GM18499 (cell line): ENCODE measurements at regions not wholly inside any gene's neighbourhood (a gene's known extent, or its start where the extent isn't known, plus 50 kb on each side); places are given as distances from the start of the nearest gene placed in this dataset.

ENCODE experiments used
- ATAC-seq: cut with Tn5 transposase; IDR thresholded peaks from one replicate; pipeline ENCODE4 v1.9.1; 2021; ENCODE audit warnings: moderate number of reproducible peaks; ENCODE audit not compliant: insufficient read depth, unreplicated experiment

DNA sequence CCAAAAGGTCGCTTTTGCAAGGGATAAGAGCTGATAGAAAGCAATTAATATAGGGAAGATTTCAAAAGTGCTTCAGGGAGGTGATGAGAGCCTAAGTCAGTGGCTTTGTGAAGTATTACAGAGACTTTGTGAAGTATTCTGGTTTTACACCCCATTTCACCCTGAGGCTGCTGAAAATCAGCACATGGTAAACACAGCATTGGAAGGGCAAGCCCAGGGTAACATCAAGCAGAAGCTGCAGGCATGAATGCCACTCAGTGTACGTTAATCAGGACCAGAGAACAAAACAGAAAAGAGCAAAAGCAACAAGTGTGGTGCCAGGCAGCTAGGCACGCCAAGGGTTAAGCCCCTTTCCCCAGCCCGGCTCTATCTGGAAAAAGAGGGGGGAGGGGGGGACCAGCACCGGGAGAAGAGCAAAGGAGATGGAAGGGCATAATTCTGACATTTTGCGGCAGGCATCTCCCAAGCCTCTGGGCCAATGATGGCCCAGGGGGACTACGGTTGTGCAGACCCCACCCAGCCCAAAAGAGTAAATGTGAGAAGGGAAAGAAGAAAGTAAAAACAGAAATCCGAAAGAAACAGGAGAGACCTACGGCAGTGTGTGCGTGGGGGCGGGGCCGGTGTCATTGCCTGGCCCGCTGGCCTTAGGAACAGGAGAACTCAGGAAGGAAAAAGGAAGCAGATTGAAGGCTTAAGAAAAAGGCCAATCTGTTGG, 58.9 kb downstream of the DHRS2 start:
- no peak for ATAC-seq

DNA sequence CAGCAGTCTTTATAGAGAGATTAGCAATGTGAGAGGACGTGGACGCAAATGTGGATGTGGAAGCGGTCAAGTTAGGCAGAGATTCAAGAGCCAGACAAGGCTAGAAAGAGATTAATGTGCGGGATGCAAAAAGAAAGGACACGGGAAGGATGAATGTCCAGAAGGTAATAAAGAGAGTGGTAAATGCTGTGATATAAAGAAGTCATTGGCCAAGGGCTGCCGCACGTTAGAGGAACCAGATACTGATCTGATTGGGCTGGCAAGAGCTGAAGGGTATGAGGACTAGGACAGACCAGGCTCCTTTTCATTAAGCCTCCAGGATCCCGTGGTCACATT, 59.5 kb downstream of the DHRS2 start:
- ATAC-seq, result no peak

DNA sequence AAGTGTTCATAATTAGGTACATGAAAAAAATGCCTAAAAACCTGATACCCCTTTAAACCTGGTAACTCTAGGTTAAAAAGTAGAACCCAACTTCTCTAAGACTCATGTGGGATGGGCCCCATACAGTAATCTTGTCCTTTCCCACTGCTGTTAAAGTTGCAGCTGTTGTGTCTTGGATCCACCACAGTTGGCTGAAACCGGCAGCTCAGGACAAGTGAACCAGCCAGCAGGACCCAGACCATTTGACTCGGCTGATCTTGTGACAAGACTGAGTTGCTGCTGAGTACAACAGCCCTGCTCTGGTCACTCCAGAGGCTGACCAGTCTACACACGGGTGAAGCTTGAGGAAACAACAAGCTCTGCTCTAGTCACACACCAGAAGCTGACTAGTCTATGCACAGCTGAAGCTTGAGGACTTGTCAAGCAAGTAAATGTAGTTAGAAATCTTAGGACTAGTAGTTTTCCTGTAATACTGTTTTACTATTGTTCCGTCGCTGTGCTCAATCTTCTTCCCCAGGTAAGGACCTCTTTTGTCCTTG, 60.6 kb downstream of the DHRS2 start:
- no peak for ATAC-seq

DNA sequence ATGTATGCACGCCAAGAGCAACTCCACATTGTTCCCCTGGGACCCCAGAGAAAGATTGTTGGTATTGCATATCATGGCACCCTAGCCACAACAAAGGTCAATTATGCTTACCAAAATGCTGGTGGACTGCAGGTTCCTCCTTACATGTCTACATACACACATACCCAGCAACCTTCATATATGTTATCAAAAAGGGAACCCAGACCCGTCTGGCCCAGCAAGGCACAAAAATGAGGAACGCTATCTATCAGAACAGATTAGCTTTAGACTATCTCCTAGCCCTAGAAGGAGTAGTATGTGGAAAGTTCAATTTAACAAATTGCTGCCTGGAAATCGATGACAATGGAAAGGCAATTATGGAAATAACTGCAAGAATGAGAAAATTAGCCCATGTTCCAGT, 61.5 kb downstream of the DHRS2 start:
- no peak for ATAC-seq

DNA sequence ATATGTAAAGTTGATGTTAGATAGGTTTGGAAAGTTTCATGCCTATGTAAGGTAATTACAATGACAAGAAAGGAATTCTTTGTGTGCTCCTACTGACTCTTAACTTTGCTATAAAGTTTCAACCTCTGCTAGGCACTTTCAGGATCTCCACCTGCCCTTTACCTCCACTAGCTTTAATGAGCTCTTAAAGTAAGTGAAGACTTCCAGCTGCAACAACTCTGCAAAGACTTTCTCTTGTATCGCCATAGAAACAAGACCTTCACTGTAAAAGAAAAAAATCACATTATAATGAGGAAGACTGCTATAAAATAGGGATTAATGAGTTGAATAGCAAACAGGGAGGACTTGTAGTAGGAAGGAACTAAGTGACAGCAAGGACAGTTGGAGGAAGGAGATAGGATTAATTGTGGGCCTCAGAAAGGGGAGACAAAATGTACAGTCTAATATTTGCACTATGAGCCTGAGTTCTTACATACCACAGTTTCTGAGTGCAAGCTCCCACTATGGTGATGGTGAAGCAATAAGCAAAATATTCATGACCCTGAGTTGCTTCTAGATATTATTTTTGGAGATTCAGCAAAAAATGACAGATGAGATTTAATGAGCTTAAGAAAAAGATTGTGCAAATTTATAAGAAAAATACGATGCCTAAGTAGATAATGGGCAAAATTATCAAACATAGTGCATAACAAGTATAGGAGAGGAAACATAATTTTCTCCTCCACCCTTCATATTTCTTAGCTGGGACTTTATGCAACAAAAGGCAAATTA, 66.7 kb downstream of the DHRS2 start:
- no peak for ATAC-seq

DNA sequence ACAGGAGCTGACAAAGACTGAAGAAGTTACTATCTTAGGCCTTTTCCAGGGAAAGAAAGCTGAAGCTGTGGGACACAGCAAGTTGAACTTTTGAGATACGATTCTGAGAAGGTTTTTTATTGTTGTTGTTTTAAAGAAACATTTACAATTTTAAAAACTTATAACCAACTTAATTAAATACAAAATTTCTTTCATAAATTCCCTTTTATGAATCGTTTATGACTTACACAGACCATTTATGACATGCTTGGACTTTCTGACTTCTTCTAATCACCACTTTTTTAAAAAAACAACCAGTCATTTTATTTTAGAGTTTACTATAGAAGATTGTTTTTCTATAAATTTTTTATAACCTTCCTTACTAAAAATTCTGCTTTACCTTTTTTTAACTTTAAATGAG, 68.7 kb downstream of the DHRS2 start:
- no peak for ATAC-seq

DNA sequence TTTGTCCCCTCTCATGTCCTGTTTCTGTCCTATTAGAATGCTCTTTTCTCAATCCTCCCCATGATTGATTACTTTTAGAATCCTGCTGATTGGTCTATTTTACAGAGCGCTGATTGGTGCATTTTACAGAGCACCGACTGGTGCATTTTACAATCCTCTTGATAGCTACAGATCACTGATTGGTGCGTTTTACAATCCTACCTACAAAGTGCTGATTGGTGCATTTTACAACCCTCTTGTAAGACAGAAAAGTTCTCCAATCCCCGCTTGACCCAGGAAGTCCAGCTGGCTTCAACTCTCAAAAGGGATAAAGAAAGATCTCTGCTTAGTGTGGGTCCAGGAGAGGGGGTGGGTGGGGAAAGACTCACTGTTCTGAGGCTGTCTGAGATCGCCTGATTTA, 71.3 kb downstream of the DHRS2 start:
- ATAC-seq, result no peak

DNA sequence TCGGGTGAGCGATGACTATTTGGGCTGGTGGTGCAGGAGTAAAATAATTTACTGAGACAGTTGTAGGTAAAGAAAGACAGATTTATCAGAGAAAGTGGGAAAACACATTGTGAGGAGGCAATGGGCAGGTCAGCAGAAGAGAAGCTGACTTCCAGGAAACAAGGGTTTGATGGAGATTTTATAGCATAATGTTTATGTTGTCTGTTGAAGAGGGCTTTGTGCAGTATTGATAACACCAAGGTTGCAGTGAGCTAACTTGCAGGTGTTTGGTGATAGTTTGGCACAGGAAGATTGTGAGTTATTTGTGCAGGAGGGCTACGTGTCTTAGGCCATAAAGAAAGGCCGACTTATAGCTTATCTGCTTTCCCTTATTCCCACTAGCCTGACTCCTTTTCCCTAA, 72.2 kb downstream of the DHRS2 start:
- no peak for ATAC-seq

DNA sequence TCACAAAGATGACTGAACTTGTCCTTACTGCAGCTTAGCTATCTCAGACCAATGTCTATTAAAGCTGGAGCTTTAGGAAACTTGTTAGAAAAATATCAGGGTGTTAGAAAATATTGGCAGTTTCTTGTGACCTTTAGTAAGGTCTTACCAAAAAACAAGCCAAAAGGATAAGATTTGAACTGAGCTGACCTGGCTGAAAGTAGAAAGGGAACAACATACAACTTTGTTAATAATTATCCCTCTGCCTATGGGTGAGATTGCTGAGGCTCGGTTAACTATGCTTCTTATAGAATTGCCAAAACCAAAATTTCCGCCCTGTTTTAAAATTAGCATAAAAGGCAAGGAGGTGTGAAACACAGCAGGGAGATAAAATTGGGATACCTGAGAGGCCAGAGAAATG, 73.8 kb downstream of the DHRS2 start:
- ATAC-seq, result no peak

DNA sequence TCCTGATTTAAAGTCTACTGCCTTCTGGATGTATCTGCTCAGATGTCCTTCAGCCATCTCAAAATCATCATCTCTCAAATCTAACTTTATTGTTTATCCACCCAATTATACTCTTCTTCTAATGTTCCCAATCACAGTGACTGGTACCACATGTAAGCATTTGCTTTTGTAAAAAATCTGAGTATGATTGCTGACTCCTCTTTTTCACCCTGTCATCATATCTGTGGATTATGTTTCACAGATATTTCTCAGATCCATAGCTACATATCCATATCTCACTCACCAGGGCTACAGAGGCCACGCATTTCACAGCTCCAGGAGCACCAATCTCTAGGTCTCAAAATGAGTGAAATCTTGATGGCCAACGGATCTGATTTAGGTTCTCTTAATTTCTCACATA, 76.1 kb downstream of the DHRS2 start:
- no peak for ATAC-seq

DNA sequence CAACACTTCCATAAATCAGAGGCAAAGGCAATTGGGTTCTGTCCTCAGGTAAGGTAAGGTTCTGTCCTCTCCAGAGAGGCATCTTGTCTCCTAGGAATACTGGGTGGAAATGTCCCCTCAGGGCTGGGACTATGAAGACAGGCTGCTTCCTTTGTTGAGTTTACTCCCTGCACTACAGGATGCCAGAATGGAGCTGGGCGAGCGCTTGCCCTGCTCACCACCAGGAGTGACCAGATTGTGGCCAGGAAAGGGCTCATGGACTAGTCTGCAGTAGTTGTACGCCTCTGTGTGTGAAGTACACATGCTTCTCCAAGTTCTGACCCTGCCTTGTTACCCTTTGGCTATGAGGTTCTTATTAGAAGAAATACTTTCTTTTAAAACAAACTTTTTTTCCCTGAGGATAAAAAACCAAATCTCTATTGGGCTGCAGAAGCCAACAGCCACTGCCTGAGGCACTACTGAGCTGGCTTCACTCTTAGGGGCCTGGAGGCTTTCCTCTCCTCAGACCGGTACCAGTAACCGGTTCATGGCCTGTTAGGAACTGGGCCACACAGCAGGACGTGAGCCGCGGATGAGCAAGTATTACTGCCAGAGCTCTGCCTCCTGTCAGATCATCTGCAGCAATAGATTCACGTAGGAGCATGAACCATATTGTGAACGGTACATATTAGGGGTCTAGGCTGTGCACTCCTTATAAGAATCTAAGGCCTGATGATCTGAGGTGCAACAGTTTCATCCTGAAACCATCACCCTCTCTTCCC, 83.2 kb downstream of the DHRS2 start:
- ATAC-seq, result no peak

DNA sequence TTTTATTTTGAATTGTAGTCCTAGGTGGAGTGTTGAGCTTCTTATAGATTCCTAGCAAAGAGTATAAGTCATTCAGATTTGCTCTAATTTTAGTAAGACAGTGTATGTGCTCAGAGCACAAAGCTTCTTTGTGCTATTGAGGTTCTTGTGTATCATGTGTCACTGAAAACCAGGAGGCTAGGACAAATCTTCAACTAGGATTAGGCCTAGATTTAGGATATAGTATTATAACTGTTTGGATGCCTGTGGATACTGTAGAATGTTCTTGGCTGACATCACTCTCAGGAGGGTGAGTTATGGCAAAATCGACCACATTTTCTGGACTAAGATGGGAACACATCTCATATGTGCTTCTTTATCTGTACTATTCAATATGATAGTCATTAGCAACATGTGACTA, 86.5 kb downstream of the DHRS2 start:
- no peak for ATAC-seq

DNA sequence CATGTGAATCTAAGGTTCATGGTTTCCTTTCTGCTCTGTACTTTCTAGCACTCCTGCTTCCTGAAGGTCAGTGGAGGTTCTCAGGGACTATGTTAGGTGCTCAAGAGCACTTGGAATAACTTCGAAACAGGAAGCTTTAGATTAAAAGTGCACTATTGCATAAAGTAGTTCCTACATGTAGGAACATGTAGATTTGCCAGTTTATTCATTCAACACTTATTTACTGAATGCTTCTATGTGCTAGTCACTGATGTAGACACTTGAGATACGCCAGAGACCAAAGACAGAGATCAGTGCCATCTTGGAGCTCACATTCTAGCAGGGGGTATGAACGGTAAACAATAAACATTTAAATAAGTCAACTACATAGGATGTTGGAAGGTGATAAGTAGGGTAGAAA, 87.7 kb downstream of the DHRS2 start:
- no peak for ATAC-seq

DNA sequence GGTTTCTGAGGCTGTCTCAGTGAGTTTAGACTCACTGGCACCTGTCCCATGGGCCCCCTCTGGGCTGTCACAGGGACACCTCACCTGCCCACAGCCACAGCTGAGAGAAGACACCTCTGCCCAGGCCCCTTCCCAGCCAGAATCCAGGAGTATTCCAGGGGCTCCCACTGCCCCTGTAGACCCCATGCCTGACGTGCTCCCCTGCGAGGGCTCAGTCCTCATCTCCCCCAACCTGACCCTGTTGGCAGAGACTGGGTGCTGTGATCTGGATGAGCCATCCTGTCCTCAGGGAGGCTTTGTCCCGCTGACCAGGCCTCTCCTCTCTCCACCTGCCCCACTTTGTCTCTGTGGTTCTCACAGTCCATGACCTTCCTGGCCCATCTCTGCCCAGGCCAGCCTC, 89.4 kb downstream of the DHRS2 start:
- no peak for ATAC-seq

DNA sequence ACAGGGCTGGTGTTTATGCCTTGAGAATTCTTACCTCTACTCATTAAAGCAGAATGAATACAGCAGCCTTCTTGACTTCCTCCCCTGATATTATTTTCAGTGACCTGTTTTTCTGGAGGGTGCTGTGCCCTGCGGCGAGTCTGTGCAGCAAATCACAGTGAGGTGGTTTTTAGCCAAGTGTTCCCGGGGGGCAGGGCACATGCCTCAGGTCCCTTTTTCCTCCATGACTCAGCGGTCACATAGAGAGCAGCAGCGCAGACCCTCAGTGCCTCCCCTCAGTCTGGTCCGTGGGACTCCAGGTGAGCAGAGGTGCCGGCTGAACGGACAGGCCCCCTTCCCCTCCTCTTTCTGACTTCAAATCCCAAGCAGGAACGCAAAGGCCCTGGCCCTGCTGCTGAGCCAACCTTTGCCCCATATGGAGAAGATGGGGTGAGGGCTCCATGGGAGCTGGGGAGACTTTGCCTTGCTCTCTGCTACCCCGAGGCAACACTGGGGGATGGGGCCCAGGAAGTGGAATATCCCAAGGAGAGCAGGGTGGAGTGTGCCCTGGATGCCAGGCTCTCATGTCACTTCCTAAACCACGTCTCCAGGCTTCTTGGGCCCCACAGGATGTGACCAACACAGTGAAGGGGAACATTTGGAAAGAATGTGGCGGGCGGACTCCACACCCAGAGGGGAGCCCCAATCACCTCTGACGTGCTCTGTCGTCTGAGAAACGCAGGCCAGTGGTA, 90.0 kb downstream of the DHRS2 start:
- no peak for ATAC-seq

DNA sequence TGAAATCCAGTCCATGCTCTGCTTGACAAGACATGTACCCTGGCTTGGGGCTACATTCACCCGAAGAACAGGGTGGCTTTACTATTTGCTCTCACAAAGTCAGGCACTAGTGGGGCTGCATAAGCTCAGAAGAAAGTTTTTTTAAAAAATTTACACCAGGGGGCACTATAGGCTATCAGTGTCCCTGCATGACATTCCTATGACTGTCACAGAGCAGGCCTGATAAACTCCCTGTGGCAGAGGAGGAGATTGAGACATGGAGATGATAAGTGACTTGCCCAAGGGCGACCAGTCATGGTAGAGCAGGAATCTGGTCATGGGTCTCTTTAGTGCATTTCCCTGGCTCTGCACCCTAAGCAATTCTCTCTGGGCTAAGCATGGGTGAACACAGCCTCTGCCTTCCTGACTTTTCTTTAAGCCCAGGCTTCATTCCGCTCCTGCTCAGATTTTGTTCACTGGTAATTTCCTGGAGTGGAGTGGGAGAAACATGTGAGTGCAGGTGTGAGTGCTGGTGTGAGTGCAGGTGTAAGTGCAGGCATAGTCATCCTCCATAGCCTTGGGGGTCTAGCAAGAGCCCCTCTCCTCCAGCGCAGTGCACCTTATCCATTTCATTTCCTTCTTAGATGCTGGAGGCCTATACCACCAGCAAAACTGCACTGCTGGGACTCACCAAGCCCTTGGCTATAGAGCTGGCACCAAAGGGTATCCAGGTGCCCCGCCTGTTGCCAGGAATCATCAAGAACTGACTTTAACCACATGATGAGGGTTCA, 91.6 kb downstream of the DHRS2 start:
- ATAC-seq, result no peak

DNA sequence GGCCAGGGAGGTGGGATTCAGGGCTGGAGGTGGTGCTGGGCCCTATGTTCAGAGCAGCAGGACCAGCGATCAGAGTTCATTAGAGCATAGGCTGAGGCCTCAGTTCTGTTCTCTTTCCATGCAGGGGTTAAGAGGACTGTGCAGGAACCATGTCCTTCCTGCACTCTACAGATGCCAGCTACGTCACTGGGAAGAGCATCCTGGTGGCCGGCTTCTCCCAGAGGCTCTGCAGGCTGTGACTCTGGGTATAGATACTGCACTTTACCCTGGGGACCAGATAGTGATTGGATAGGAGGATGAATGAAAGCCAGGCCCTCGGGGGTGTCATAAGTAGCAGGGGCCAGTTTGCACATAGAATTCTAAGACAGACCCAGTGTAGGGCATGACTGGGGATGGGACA, 92.6 kb downstream of the DHRS2 start:
- no peak for ATAC-seq

DNA sequence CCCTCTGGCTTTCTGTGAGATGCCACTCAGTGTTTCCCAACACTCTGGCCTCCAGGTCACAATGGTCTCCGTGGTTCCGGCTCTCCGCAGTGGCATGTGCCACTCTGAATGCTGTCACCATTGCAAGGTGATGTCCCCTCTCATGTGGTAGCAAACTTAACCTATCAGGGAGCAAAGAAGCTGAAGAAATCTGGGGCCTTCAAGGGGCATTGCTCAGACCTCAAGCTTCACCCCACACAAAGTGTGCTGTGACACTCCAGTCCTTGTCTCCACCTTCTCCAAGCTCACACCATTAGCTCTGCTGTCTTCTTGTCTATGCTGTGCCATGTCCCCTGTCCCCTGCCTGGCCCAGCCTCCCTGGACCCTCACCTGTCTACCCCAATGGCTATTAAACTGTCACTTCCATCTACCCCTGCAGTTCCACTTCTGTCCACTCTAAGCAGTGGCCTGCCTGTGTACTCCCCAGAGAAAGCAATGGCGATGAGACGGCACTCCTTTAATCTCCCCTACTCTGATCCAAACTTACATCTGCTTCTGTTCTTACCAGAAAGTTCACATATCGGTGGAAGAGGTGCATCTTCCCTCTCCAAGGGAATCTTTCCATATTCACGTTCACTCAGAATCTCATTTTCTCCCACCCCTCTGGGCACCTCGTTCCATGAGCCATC, 93.7 kb downstream of the DHRS2 start:
- no peak for ATAC-seq

DNA sequence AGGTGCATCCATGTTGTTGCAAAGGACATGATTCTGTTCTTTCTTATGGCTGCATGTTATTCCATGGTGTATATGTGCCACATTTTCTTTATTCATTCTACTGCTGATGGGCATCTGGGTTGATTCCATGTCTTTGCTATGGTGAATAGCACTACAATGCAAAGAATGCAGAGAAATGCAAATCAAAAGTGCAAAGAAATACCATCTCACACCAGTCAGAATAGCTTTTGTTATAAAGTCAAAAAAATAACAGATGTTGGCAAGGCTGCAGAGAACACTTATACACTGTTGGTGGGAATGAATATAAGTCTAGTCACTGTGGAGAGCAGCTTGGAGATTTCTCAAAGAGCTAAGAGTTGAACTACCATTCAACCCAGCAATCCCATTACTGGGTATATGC, 99.2 kb downstream of the DHRS2 start:
- ATAC-seq, result no peak
